ENCODE measurements at regions not wholly inside any gene's neighbourhood (a gene's known extent, or its start where the extent isn't known, plus 50 kb on each side); places are given as distances from the start of the nearest gene placed in this dataset.

DNA sequence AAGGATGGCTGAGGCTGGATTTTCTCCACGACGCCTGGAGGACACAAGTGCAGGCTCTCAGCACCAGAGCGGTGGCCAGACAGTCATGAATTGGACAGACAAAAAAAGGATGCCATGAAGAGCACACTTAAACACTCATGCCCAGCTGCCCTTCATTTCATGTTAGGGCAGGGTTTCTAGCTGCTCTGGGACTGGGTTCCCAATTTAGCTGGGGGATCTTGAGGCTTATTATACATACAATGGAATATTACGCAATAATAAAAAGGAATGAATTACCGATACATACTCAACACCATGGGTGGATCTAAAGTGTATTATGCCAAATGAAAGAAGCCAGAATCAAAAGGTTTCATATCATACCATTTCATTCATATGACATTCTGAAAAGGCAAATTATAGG is 512.1 kb upstream of the LRRC4C start:
- no peak for DNase-seq (ENCODE audit: low read depth in 2 of 2)

DNA sequence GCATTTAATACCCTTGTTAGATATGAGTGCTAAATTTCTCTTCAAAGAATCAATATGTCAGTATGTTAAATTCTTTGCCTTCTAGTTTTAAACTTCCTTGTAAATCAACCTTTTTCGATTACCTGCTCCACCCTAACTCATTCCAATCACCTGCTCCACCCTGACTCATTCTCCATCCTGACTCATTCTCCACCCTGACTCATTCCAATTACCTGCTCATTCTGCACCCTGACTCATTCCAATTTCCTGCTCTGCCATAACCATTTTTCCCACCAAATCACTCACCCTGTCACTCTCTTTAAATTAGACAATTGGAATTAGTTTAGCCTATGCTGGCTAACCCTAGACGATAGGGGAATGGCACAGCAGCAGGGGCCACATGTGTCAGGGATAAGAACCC is 519.5 kb upstream of the LRRC4C start:
- DNase-seq (ENCODE audit: low read depth in 2 of 2) = no peak

DNA sequence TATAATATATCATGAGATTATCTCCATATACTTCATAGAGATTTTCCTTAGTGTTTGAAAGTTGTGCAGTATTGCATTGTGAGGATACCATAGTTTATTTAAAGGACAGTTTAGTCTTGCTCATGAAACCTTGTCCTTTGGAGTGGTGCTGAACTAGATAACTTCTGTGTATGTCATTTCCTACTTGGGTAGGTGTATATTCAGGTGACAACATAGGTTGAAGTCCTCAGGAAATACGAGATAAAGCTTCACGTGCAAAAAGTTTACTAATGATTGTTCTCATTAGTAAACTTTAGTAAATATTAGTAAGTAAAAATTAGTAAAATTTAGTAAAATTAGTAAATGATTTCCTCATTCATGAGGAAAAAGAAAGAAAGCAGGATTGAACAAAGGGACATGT is 521.3 kb upstream of the LRRC4C start:
- no peak for DNase-seq (ENCODE audit: low read depth in 2 of 2)

DNA sequence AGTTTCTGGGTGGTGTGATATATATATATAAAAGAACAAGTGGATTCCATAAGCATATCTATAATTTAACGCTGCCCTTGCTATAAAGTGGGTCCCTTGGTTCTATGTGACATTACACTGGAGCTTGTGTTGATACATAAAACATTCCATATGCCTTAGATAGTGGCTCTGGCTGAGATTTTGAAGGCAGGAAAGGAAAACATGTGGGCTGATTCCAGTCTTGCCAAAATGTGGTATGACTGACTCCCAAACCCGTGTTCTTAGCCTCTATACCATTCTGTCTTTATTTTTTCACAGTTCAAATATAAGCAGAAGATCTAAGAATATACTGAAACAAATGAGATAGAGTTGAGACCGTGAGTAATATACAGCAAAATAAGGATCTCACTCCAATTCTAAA is 522.8 kb upstream of the LRRC4C start:
- no peak for DNase-seq (ENCODE audit: low read depth in 2 of 2)

DNA sequence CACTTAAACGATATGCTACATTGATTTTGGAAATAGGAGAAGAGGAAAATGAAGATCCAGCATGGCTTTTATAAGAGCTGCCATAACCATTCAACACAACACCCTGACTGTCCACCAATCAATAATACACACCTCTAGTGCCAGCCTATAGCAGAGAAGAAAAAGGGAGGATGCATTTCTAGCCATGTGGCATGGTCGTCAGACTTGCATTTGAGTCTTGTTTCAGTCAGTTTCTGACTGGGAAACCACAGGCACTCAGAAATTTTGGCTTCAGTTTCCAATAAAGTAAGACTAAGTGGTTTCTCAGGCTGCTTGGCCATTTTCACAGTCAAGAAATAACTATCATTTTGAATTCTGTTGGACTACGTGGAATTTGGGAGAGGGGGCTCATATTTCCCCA is 523.5 kb upstream of the LRRC4C start:
- DNase-seq (ENCODE audit: low read depth in 2 of 2) = no peak

DNA sequence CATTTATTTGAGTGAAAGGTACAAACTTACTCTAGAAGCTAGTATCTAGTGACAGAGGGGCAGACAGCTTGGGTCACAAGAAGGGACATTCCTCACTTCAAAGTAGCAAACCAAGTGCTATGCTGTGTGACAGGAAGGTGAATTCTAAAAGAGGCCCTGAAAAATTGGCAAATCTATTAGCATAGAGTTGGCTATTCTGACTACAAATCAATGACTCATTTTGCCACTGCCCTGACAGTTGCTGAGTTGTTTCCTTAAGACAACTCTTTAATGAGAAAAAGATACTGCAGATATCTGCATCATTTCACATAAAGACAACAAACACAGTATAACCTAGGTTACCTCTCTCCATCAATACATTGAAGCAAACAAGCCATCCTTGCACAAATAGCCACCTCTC is 524.0 kb upstream of the LRRC4C start:
- no peak for DNase-seq (ENCODE audit: low read depth in 2 of 2)

DNA sequence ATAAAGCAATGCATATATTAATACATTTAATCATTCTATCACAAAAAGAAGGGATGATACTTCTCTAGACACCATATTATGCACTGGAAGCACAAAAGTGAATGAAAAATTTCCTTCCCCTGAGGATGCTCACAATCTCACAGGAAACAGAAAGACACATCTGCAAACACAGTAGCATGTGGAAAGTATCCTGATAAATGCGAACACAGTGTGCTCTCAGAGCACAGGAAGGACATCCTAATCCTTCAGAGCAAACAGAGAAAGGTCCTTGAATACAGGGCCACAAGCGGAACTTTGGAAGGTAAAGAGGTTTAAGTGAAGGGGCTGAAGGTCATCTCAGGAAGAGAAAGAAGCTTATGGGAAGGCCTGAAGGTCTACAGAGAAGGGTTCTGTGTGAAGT is 524.6 kb upstream of the LRRC4C start:
- DNase-seq (ENCODE audit: low read depth in 2 of 2) = no peak

DNA sequence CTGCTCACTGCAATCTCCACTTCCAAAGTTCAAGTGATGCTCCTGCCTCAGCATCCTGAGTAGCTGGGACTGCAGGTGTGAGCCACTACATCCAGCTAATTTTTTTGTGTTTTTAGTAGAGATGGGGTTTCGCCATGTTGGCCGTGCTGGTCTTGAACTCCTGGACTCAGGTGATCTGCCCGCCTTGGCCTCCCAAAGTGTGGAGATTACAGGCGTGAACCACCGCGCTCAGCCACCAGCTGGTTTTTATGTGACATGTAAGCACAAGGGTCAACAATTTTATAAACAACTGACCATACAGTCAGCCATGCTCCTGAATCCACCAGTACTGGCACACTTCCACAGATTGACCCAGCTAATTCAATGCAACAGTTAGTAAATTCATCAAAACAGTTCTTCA is 526.3 kb upstream of the LRRC4C start:
- DNase-seq (ENCODE audit: low read depth in 2 of 2) = no peak

DNA sequence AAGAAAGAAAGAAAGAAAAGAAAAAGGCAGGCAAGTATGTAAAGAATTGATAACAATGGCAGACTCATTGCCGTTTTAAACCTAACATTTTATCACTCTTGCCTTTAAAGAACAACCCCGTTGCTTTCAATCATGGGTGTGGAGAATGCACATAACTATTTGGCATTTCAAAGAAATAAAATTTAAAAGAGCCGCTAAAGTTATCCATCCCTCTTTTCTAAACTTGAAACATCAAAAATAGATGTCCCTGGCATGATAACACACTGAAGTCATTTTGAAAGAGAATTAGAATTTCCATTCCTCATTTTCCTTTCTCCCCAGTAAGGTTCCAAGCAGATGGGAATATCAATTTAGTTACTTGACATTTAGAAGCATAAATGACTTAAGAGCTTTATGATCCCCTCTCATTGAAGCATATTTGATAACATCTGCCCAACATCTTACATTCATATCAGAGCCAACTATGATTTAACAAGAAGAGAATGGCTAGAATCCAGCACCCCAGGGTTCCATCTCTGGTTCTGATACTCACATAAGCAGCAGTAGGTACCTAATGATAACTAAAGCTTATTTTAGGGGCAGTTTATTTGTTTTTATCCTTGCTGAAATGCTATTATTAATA is 529.6 kb upstream of the LRRC4C start:
- DNase-seq (ENCODE audit: low read depth in 2 of 2) = no peak

DNA sequence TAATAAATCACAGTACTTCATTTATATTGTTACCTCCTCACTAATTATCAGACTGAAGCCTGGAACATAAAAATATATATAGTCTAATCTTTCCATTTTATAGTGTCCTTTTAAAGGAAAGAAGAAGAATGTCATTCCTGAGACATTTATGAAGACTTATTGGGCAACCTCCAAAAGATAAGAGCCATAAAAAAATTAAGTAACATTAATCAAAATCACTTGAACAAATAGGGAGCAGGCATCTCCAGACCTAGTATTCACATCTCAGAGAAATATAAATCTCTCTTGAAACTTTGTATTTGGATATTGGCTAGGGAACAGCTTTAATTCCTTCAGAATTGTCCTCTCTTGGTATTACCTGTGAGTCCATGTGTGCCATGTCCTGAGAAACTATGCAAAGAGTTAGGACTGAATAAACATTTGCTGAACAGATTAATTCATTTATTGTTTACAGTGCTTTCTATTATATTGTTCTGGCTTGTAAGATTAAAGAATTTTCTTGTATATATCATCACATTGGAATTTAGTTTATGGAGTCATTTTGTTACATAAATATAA is 530.5 kb upstream of the LRRC4C start:
- DNase-seq (ENCODE audit: low read depth in 2 of 2) = no peak

DNA sequence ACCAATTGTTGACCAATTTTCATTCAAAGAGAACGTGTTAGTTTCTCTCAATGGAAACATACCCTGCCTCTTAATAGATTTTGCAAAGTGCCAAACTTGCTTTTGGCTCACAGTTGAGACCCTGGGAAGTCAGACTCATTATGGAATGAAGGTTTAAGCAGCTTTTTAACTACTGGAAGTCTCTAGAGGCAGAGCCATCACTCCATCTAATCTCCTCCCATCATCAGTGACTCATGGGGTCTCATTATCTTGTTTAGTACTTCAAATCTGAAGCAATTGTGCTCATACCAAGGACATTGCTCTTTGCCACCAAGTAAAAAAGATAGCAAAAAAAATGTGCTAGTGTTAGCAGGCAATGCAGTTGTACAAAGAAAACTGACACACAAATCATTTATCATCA is 537.1 kb upstream of the LRRC4C start:
- no peak for DNase-seq (ENCODE audit: low read depth in 2 of 2)

DNA sequence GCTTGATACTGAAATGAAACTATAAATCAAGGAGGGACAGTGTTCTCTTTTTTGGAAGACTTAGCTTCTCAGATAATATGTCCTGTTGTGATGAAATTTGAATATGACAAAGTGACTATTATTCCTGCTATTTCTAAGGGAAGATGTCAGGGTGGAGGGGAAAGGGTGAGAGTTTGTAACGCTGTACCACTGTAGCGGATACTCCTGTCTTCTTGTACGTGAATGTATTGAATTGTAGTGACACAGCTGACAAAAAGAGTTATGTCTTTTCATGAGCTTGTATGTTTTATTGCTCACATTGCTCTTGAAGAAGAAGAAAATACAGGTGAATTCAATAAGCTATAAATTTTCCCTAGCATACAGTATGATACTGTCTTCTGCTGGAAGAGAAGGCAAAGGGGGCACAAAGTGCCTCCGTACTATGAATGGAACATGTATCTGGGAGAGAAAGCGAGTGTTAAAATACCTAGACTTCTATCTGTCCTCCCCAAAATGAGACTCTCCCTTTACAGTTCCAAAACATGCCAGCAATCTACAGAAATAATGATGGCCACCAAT is 538.5 kb upstream of the LRRC4C start:
- no peak for DNase-seq (ENCODE audit: low read depth in 2 of 2)

DNA sequence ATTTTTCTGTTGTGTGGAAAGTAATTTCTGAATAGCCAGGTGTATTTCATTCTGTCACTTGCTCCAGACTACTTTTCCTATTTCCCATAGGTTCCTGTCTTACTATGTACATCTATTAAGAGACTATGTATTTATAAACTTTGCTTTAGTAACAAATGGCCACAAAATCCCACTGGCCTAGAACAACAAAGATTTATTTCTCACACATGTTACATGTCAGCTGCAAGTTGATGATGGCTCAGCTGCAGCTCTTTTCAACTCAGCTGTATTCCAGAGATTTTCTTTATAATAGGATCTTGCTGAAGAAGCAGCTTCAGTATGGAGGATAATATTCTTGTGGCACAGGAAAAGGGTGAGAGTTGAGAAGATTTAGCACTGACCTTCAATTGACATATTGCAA is 539.6 kb upstream of the LRRC4C start:
- no peak for DNase-seq (ENCODE audit: low read depth in 2 of 2)

DNA sequence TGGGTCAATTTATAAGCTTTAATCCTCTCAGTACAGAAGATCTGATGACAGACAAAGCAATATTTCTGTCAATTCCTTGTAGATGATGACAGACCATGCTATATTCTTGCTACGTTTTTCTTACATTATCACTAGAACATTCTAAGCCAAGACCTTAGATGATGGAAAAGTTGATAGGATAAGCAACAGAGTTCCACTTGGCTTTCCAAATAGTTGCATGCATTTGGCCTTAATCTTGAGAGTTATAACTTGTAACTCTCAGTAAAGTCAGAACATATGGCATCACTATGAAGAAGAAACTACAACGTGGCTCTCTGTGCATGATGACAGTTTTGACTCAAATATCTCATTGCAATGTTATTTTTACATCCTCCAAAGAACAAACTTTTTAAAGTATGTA is 544.3 kb upstream of the LRRC4C start:
- no peak for DNase-seq (ENCODE audit: low read depth in 2 of 2)

DNA sequence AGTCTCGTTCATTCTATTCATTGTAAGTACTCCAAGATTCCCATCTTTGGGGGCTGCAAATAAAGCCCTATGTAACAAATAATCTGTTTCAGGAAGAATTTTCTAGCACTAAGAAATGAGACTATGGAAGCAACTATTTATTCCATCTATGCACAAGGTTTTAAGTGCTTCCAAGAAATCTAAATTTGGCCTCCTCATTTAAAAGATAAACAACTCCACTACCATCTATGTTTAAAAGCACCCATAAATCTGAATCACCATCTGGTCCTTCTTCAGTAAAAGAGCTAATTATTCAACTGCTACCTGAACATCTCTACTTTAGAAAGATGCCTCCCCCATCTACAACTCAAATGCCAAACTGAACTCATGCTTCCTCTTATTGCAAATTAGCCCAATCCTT is 547.3 kb upstream of the LRRC4C start:
- DNase-seq (ENCODE audit: low read depth in 2 of 2) = no peak

DNA sequence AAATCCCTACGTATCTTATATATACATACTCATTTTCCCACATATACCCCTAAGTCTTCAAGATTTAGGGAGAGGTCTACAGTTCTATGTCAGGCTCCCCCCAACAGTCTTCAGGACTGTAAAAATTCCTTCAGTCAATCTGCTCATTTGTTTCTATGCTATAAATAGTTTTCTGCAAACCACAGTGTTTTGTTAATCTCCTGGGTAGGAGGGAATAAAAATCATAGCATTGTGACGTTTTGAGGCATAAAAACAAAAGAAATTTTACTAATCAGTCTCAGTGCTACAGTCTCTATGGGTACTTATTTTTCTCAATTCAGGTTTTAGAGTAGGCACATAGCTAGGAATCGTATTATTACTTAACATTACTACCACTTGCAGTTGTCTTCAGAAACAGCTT is 552.8 kb upstream of the LRRC4C start:
- no peak for DNase-seq (ENCODE audit: low read depth in 2 of 2)

DNA sequence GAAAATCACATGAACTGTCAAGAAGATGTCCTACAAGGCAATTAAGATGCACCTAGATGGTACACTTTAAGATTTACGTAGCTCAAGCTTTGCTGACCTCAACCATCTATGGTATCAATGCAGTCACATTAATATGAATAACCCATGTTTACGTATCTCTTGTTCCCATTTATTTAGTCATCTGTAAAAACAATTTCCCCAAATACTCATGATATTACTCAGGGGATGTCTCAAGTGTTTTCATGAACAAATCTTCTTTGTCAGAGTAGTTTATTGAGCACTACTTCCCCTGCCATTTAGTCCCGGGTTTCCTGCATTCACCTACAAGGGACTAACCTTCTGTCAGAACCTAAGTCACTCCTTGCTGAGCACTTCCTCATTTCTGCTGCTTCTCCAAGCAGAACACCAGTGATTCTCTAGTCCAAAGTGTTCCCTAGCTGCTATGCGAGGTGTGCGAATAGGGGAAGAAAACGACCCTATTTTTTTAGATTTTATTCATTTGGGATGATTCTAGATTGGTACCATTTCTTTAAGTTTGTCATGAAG is 554.3 kb upstream of the LRRC4C start:
- DNase-seq (ENCODE audit: low read depth in 2 of 2) = no peak

DNA sequence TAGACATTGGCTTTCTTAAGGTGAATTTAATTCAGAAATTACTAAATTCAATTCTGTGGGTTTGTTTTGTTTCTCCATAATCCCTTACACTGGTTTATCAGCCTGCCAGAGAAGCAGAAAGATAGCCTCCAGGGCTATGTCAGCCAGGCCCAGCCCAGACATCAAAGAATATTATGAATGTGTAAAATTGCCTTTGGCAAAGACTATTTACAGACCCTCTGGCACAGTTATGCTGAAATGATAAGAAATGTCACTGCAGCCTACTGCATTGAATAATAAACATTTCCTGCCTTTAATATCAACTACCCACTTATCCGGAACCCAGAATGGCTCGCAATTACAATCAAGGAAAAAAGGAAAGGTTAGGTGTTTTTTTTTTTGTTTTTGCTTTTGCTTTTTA is 562.5 kb upstream of the LRRC4C start:
- DNase-seq (ENCODE audit: low read depth in 2 of 2) = no peak

DNA sequence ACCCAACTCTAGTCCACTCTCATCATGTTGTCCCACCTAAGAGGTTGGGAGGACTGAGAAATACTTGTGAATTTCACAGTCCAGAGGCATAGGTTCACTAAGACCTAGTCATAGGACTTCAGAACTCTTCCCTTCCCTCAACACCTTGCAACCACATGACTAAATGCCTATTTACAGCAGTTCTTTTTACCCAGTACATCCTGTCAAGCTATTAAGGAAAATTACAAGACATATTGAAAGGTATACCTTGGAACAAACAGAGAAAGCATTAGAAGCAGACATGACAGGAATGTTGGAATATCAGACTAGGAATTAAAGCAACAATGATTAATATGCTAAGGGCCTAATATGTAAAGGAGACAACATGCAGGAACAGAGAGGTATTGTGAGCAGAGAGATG is 563.8 kb upstream of the LRRC4C start:
- no peak for DNase-seq (ENCODE audit: low read depth in 2 of 2)

DNA sequence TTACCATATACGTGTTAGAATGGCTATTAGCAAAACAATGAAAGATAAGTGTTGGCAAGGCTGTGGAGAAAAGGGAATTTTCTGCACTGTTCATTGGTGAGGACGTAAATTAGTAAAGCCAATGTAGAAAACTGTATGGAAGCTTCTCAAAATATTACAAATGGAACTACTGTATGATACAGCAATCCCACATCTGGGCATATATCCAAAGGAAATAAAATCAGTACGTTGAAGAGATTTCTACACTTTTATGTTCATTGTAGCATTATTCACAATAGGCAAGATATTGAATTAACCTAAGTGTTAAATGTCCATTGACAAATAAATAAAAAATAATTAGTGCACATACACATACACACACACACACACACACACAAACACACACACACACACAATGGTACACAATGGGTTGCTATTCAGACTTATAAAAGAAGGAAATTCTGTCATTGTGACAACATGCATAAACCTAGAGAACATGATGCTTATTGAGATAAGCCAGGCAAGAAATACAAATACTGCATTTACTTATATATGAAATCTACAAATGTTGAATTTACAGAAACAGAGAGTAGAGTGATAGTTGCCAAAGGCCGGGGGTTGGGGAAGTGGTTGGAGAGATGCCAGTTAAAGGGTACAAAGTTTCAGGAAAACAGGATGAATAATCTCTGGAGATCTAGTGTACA is 565.8 kb upstream of the LRRC4C start:
- no peak for DNase-seq (ENCODE audit: low read depth in 2 of 2)

DNA sequence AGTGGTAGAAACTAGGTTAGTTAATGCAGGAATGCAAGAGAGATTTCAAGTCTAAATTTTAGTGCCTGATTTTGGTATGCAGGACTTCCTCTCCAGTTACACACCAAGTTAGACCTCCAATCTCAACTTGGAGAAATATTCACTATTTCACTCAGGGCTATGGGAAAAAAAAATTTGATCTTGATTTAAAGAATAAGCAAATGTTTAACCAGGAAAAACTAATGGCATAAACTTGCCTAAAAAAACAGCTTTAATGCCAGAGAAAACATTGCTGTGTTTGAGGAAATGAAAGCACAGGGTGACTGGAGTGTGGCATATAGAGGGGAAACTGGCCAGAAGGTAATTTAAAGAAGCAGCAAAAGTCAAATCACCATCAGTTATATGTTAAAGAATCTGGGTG is 575.4 kb upstream of the LRRC4C start:
- DNase-seq (ENCODE audit: low read depth in 2 of 2) = no peak

DNA sequence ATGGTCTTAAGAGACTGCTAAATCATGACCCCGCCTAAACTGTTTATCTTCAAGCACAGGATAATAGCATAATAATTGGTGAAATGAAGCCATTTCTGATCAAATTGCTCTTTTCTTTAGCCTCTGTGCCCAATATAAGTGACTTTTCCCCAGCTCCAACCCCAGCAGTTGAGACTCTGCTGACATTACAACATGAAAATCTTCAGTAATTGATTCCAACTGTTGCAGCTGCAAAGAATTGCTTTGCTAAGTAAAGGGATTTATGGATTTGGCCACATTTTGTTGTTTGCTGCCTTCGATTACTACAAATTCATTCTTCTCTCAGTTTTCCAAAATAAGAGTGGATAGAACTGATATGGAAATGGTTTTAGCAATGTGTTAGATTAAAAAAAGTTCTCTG is 576.7 kb upstream of the LRRC4C start:
- no peak for DNase-seq (ENCODE audit: low read depth in 2 of 2)

DNA sequence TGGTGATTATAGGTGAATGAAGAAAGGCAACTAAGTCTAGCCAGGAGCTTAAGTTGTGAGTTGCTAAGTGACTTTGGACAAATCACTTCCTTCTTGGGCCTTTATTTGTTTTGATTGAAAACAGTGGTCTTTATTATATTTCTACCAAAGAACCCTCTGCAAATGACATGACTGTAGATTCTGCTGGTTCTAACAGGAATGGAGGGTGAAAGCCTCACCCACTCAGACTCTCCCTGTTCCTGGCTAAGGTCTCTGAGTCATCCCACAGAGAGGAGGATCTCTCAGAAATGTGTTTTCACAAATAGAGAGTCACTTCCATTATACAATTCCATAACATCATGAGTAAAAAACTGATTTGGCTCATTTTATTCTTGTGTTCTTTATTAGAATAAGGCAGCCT is 583.9 kb upstream of the LRRC4C start:
- no peak for DNase-seq (ENCODE audit: low read depth in 2 of 2)

Data from stimulated activated CD4-positive, alpha-beta T cell treated with anti-CD3 and anti-CD28 coated beads, Interleukin-4, amount 100 ng/mL, for 48 hours (primary cell).